A673 (cell line): ENCODE measurements at regions not wholly inside any gene's neighbourhood (a gene's known extent, or its start where the extent isn't known, plus 50 kb on each side); places are given as distances from the start of the nearest gene placed in this dataset.

Experiments used
- EZH2 ChIP-seq: fragments of 200-600 bp; sonication (generic); IDR thresholded peaks from 2 replicates; pipeline ENCODE4 v1.6.1; 2017; ENCODE audit warnings: borderline replicate concordance, low read depth, mild to moderate bottlenecking, mixed read lengths, antibody characterized with exemption, low read length; ENCODE audit not compliant: poor library complexity, severe bottlenecking
- TF ChIP-seq, protein P1 (sequence below): fragments of 300-800, 200-600 bp; sonication (generic); conservative IDR thresholded peaks from 2 replicates; pipeline ENCODE4 v1.5.1; 2017; ENCODE audit warnings: low read depth, mild to moderate bottlenecking, antibody characterized with exemption, low read length, moderate library complexity, mixed read lengths

DNA sequence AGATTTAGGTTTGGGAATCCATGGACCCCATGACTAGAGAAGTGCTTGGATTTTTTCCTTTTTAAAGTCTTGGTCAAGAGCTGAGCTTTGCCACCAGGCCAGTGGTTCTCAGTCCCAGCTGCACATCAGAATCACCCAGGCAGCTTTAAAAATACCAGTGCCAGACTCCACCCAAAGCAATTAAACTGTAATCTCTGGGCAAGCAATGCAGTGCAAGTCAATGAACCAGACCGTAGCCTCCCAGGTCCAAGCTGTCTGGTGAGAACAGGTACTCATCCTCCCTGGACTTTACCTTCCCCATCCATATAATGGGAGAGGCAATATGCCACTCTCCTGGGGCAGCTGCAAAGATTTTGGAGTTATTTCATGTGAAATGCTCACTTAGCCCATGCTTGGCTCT, 223.1 kb upstream of the CDH5 start:
- no peak for TF ChIP-seq EZH2
- TF ChIP-seq, protein P1, sequence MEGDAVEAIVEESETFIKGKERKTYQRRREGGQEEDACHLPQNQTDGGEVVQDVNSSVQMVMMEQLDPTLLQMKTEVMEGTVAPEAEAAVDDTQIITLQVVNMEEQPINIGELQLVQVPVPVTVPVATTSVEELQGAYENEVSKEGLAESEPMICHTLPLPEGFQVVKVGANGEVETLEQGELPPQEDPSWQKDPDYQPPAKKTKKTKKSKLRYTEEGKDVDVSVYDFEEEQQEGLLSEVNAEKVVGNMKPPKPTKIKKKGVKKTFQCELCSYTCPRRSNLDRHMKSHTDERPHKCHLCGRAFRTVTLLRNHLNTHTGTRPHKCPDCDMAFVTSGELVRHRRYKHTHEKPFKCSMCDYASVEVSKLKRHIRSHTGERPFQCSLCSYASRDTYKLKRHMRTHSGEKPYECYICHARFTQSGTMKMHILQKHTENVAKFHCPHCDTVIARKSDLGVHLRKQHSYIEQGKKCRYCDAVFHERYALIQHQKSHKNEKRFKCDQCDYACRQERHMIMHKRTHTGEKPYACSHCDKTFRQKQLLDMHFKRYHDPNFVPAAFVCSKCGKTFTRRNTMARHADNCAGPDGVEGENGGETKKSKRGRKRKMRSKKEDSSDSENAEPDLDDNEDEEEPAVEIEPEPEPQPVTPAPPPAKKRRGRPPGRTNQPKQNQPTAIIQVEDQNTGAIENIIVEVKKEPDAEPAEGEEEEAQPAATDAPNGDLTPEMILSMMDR: no peak
